HepG2 (cell line): ENCODE measurements at regions not wholly inside any gene's neighbourhood (a gene's known extent, or its start where the extent isn't known, plus 50 kb on each side); places are given as distances from the start of the nearest gene placed in this dataset.

Source experiments
- ATAD3A ChIP-seq: sonication (generic); formaldehyde crosslinking; IDR thresholded peaks from 2 replicates; pipeline ENCODE4 v1.4.0; 2020; ENCODE audit warnings: missing genetic modification reagents
- CHCHD3 ChIP-seq: sonication (generic); formaldehyde crosslinking; IDR thresholded peaks from 2 replicates; pipeline ENCODE4 v1.8.0; 2022; ENCODE audit warnings: mild to moderate bottlenecking, missing genetic modification reagents, moderate library complexity
- FUBP1 ChIP-seq: sonication (generic); formaldehyde crosslinking; IDR thresholded peaks from 2 replicates; pipeline ENCODE4 v1.5.1; 2020; ENCODE audit warnings: missing genetic modification reagents, mild to moderate bottlenecking, borderline replicate concordance
- HOXA7 ChIP-seq: sonication (generic); formaldehyde crosslinking; IDR thresholded peaks from 2 replicates; pipeline ENCODE4 v1.8.1; 2022; ENCODE audit warnings: mild to moderate bottlenecking, missing genetic modification reagents, moderate library complexity
- KMT2A ChIP-seq: sonication (generic); formaldehyde crosslinking; IDR thresholded peaks from 2 replicates; pipeline ENCODE4 v1.4.0; 2020; ENCODE audit warnings: missing genetic modification reagents
- MEF2D ChIP-seq: sonication (generic); formaldehyde crosslinking; IDR thresholded peaks from 2 replicates; pipeline ENCODE4 v1.5.1; 2020; ENCODE audit warnings: mild to moderate bottlenecking, missing genetic modification reagents
- RARA ChIP-seq: IDR thresholded peaks from 2 replicates; pipeline ENCODE4 v1.6.1; 2016; ENCODE audit warnings: missing genetic modification reagents, missing compliant biosample characterization
- SRSF4 ChIP-seq: fragments of 200-400 bp; formaldehyde crosslinking; IDR thresholded peaks from one replicate; pipeline ENCODE4 v1.6.1; 2018; ENCODE audit warnings: mild to moderate bottlenecking, low read depth, low read length, moderate library complexity; ENCODE audit not compliant: poor library complexity, severe bottlenecking
- USF2 ChIP-seq, 2 experiments: sonication (generic) in 1 of 2; formaldehyde crosslinking in 1 of 2; IDR thresholded peaks; 2 replicates each; pipeline versions ENCODE4 v1.5.1 to v1.6.1; 2011 to 2020; ENCODE audit warnings: borderline replicate concordance in 1 of 2, low read depth in 1 of 2, low read length in 1 of 2, mild to moderate bottlenecking in 1 of 2, missing genetic modification reagents in 1 of 2, moderate library complexity in 1 of 2
- WIZ ChIP-seq: sonication (generic); formaldehyde crosslinking; IDR thresholded peaks from 2 replicates; pipeline ENCODE4 v1.5.1; 2020; ENCODE audit warnings: mild to moderate bottlenecking, missing genetic modification reagents
- ZBTB25 ChIP-seq: IDR thresholded peaks from 2 replicates; pipeline ENCODE4 v1.6.1; 2018; ENCODE audit warnings: missing genetic modification reagents
- ZBTB37 ChIP-seq: sonication (generic); formaldehyde crosslinking; IDR thresholded peaks from 2 replicates; pipeline ENCODE4 v1.4.0; 2020; ENCODE audit warnings: mild to moderate bottlenecking, missing genetic modification reagents
- ZFP91 ChIP-seq: sonication (generic); formaldehyde crosslinking; IDR thresholded peaks from 2 replicates; pipeline ENCODE4 v1.9.0; 2022; ENCODE audit warnings: missing genetic modification reagents, mild to moderate bottlenecking, borderline replicate concordance
- ZMAT3 ChIP-seq: sonication (generic); formaldehyde crosslinking; conservative IDR thresholded peaks from 2 replicates; pipeline ENCODE4 v1.7.0; 2021; ENCODE audit warnings: missing genetic modification reagents
- ZNF546 ChIP-seq: sonication (generic); formaldehyde crosslinking; conservative IDR thresholded peaks from 2 replicates; pipeline ENCODE4 v1.8.1; 2023; ENCODE audit warnings: mild to moderate bottlenecking, missing genetic modification reagents
- ZNF672 ChIP-seq: sonication (generic); formaldehyde crosslinking; IDR thresholded peaks from 2 replicates; pipeline ENCODE4 v1.8.1; 2022; ENCODE audit warnings: missing genetic modification reagents
- ZNF691 ChIP-seq: sonication (generic); formaldehyde crosslinking; IDR thresholded peaks from 2 replicates; pipeline ENCODE4 v1.4.0; 2020; ENCODE audit warnings: missing genetic modification reagents, low read depth, mild to moderate bottlenecking, borderline replicate concordance
- ZSCAN31 ChIP-seq: sonication (generic); formaldehyde crosslinking; IDR thresholded peaks from 2 replicates; pipeline ENCODE4 v1.5.0; 2020; ENCODE audit warnings: low read depth, mild to moderate bottlenecking, missing genetic modification reagents

GRCh38 chr15:53454843-53455721 lies 304.4 kb downstream of the WDR72 start (continued):
- no peak for TF ChIP-seq ZSCAN31 (CRISPR knock-in tag)
- TF ChIP-seq MEF2D: peak; percentile 85
- no peak for TF ChIP-seq ZBTB37 (CRISPR knock-in tag)
- no peak for TF ChIP-seq SRSF4
- TF ChIP-seq ZNF691 (CRISPR knock-in tag): no peak
- no peak for TF ChIP-seq ZMAT3
- no peak for TF ChIP-seq HOXA7
- TF ChIP-seq USF2 (IDR thresholded peaks at IDR 0.05; ENCODE audit: low read depth, low read length): no peak
- no peak for TF ChIP-seq USF2 (CRISPR knock-in tag; IDR thresholded peaks at IDR 0.05; ENCODE audit: borderline replicate concordance)
- no peak for TF ChIP-seq ATAD3A
- no peak for TF ChIP-seq CHCHD3 (CRISPR knock-in tag)
- peak; percentile 96 for TF ChIP-seq RARA (CRISPR knock-in tag)
- no peak for TF ChIP-seq ZNF546 (CRISPR knock-in tag)
- no peak for TF ChIP-seq KMT2A (CRISPR knock-in tag)
- no peak for TF ChIP-seq ZFP91 (CRISPR knock-in tag)
- 0 out of 2 replicates have a peak, but pooled peaks have one; percentile 41 for TF ChIP-seq ZBTB25 (CRISPR knock-in tag)
- TF ChIP-seq FUBP1 (CRISPR knock-in tag): no peak
- TF ChIP-seq WIZ (CRISPR knock-in tag): no peak
- TF ChIP-seq ZNF672 (CRISPR knock-in tag): no peak
